ENCODE measurements at regions not wholly inside any gene's neighbourhood (a gene's known extent, or its start where the extent isn't known, plus 50 kb on each side); places are given as distances from the start of the nearest gene placed in this dataset.

- no peaks in the 10 kb centered on the region for H3K9me3 ChIP-seq (ENCODE audit: control insufficient read depth, low read length)
- no peak overlapping the region for H3K9ac ChIP-seq
- no peaks in the 10 kb centered on the region for H3K27me3 ChIP-seq (ENCODE audit: control insufficient read depth, insufficient read depth, low read length)
- no peak overlapping the region for H3K4me2 ChIP-seq (ENCODE audit: low read length)
- no peaks in the 10 kb centered on the region for H3K4me1 ChIP-seq
- no peak for TF ChIP-seq CTCF (IDR thresholded peaks at IDR 0.05)
- peaks cover 11% of the 10 kb centered on the region for H3K79me2 ChIP-seq
- no peak overlapping the region for H2AFZ ChIP-seq
- H3K27ac ChIP-seq = no peak overlapping the region
- H3K36me3 ChIP-seq (ENCODE audit: control insufficient read depth, insufficient read depth, low read length) = no peaks in the 10 kb centered on the region
- H3K4me3 ChIP-seq (ENCODE audit: low read depth, low read length) = no peak overlapping the region
Measured at GRCh38 chr12:94777936-94778335, 127.6 kb upstream of the TMCC3 start.

- Histone ChIP-seq H3K9ac (no peak overlapping the region), H3K36me3 (ENCODE audit: control insufficient read depth, insufficient read depth, low read length) (no peaks in the 10 kb centered on the region), H3K4me2 (ENCODE audit: low read length) (no peak overlapping the region), H3K4me3 (ENCODE audit: low read depth, low read length) (no peak overlapping the region), H3K9me3 (ENCODE audit: control insufficient read depth, low read length) (no peaks in the 10 kb centered on the region), H3K4me1 (peaks cover 2% of the 10 kb centered on the region), H3K27ac (no peak overlapping the region), H3K27me3 (ENCODE audit: control insufficient read depth, insufficient read depth, low read length) (no peaks in the 10 kb centered on the region), H2AFZ (no peak overlapping the region), H3K79me2 (peaks cover 5% of the 10 kb centered on the region)
- no peak for TF ChIP-seq CTCF (IDR thresholded peaks at IDR 0.05)
Measured at GRCh38 chr12:94775710-94776109, 125.4 kb upstream of the TMCC3 start.

GRCh38 chr12:94771741-94772140, 121.4 kb upstream of the TMCC3 start:
- H3K9me3 ChIP-seq (ENCODE audit: control insufficient read depth, low read length) = no peaks in the 10 kb centered on the region
- H3K4me3 ChIP-seq (ENCODE audit: low read depth, low read length) = no peak overlapping the region
- no peak overlapping the region for H3K4me2 ChIP-seq (ENCODE audit: low read length)
- no peak overlapping the region for H3K27ac ChIP-seq
- H2AFZ ChIP-seq = no peak overlapping the region
- H3K79me2 ChIP-seq = peaks cover 2% of the 10 kb centered on the region
- H3K36me3 ChIP-seq (ENCODE audit: control insufficient read depth, insufficient read depth, low read length) = no peaks in the 10 kb centered on the region
- no peak for TF ChIP-seq CTCF (IDR thresholded peaks at IDR 0.05)
- peaks cover 14% of the 10 kb centered on the region for H3K4me1 ChIP-seq
- H3K9ac ChIP-seq = no peak overlapping the region
- no peaks in the 10 kb centered on the region for H3K27me3 ChIP-seq (ENCODE audit: control insufficient read depth, insufficient read depth, low read length)

GRCh38 chr12:94771199-94771598, 120.8 kb upstream of the TMCC3 start:
- Histone ChIP-seq H2AFZ (no peak overlapping the region), H3K4me3 (ENCODE audit: low read depth, low read length) (no peak overlapping the region), H3K27ac (no peak overlapping the region), H3K27me3 (ENCODE audit: control insufficient read depth, insufficient read depth, low read length) (no peaks in the 10 kb centered on the region), H3K9ac (no peak overlapping the region), H3K36me3 (ENCODE audit: control insufficient read depth, insufficient read depth, low read length) (no peaks in the 10 kb centered on the region), H3K9me3 (ENCODE audit: control insufficient read depth, low read length) (no peaks in the 10 kb centered on the region), H3K4me2 (ENCODE audit: low read length) (no peak overlapping the region), H3K4me1 (peaks cover 14% of the 10 kb centered on the region), H3K79me2 (peaks cover 5% of the 10 kb centered on the region)
- no peak for TF ChIP-seq CTCF (IDR thresholded peaks at IDR 0.05)

- H3K4me2 ChIP-seq (ENCODE audit: low read length) = no peak overlapping the region
- H3K4me3 ChIP-seq (ENCODE audit: low read depth, low read length) = no peak overlapping the region
- H2AFZ ChIP-seq = no peak overlapping the region
- no peak for TF ChIP-seq CTCF (IDR thresholded peaks at IDR 0.05)
- H3K4me1 ChIP-seq = peaks cover 14% of the 10 kb centered on the region
- peaks cover 5% of the 10 kb centered on the region for H3K79me2 ChIP-seq
- no peak overlapping the region for H3K9ac ChIP-seq
- H3K36me3 ChIP-seq (ENCODE audit: control insufficient read depth, insufficient read depth, low read length) = no peaks in the 10 kb centered on the region
- H3K27me3 ChIP-seq (ENCODE audit: control insufficient read depth, insufficient read depth, low read length) = no peaks in the 10 kb centered on the region
- H3K9me3 ChIP-seq (ENCODE audit: control insufficient read depth, low read length) = no peaks in the 10 kb centered on the region
- H3K27ac ChIP-seq = no peak overlapping the region
Measured at GRCh38 chr12:94770791-94771190, 120.4 kb upstream of the TMCC3 start.
